NCI-H128 (cell line): ENCODE measurements at regions not wholly inside any gene's neighbourhood (a gene's known extent, or its start where the extent isn't known, plus 50 kb on each side); places are given as distances from the start of the nearest gene placed in this dataset.
"Not testable (repeated sequence)": the region's sequence is repeated elsewhere in the genome, so short reads cannot be mapped to it uniquely, and the experiment has no call there.

Experiments used
- DNase-seq: peaks from one replicate; lab custom pipeline; 2025; ENCODE audit not compliant: unreplicated experiment; lab: John Stamatoyannopoulos, UW

- DNase-seq: not testable (repeated sequence)
Measured at GRCh38 chr1:157294387-157295145, 156.4 kb upstream of the ETV3 start.

GRCh38 chr1:157292809-157293564 lies 154.8 kb upstream of the ETV3 start:
- no peak for DNase-seq

GRCh38 chr1:157292302-157292701 lies 154.1 kb upstream of the ETV3 start:
- DNase-seq: no peak

GRCh38 chr1:157291083-157291482 lies 152.9 kb upstream of the ETV3 start:
- no peak for DNase-seq

- DNase-seq: no peak
Measured at GRCh38 chr1:157289424-157290105, 151.4 kb upstream of the ETV3 start.

GRCh38 chr1:157288996-157289395 lies 150.8 kb upstream of the ETV3 start:
- no peak for DNase-seq

- DNase-seq: no peak
Measured at GRCh38 chr1:157288492-157288891, 150.3 kb upstream of the ETV3 start.

- DNase-seq: no peak
Measured at GRCh38 chr1:157288006-157288405, 149.8 kb upstream of the ETV3 start.

- DNase-seq: no peak
Measured at GRCh38 chr1:157287462-157287861, 149.3 kb upstream of the ETV3 start.

- no peak for DNase-seq
Measured at GRCh38 chr1:157286646-157287420, 148.6 kb upstream of the ETV3 start.

GRCh38 chr1:157286096-157286495 lies 147.9 kb upstream of the ETV3 start:
- no peak for DNase-seq

- DNase-seq: no peak
Measured at GRCh38 chr1:157284451-157284850, 146.3 kb upstream of the ETV3 start.

GRCh38 chr1:157279802-157280140 lies 141.6 kb upstream of the ETV3 start:
- no peak for DNase-seq

GRCh38 chr1:157279138-157279801 lies 141.1 kb upstream of the ETV3 start:
- DNase-seq: no peak

GRCh38 chr1:157278383-157279137 lies 140.4 kb upstream of the ETV3 start:
- no peak for DNase-seq

- no peak for DNase-seq
Measured at GRCh38 chr1:157277913-157278312, 139.7 kb upstream of the ETV3 start.

- no peak for DNase-seq
Measured at GRCh38 chr1:157277281-157277680, 139.1 kb upstream of the ETV3 start.

- no peak for DNase-seq
Measured at GRCh38 chr1:157274698-157275534, 136.7 kb upstream of the ETV3 start.
